Inflammatory macrophage treated with lipopolysaccharide for 4 hours (primary cell): ENCODE measurements at regions not wholly inside any gene's neighbourhood (a gene's known extent, or its start where the extent isn't known, plus 50 kb on each side); places are given as distances from the start of the nearest gene placed in this dataset.
"Not testable (repeated sequence)": the region's sequence is repeated elsewhere in the genome, so short reads cannot be mapped to it uniquely, and the experiment has no call there.

Experiments used
- DNase-seq: peaks from one replicate; pipeline ENCODE4 v3.0.0-alpha.2; 2020

DNA sequence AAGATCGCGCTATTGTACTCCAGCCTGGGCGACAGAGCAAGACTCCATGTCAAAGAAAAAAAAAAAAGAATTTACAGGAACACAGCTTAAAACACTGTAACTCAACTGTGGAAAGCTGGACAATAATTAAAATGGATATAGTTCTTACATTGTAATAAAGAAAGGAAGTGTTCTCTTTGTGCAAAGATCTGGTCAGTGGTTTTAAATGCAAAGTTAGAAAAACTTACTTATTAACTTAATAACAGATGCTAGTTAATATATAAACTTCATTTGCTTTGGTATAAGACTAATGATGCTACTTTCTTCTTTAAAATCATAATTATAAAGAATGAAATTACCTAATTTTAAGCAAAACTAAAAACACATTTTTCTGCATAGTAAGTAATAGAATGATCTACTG lies 2024.1 kb upstream of the TENM3 start:
- DNase-seq = no peak

DNA sequence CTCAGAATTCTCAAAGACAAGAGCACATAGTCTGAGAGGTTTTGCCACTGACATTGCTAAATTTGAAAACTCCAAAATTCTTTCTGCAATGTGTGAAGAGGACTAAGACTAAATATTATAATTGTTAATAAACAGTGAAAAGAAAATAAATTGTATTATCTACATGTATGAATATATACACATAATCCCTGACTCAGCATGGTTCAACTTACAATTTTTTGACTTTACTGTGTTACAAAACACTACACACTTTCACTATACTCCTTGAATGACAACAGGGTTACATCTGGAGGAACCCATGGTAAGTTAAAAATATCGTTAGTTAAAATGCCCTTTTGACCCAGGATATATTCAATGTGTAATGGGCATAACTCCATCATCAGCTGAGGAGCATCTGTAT lies 2017.2 kb upstream of the TENM3 start:
- no peak for DNase-seq

DNA sequence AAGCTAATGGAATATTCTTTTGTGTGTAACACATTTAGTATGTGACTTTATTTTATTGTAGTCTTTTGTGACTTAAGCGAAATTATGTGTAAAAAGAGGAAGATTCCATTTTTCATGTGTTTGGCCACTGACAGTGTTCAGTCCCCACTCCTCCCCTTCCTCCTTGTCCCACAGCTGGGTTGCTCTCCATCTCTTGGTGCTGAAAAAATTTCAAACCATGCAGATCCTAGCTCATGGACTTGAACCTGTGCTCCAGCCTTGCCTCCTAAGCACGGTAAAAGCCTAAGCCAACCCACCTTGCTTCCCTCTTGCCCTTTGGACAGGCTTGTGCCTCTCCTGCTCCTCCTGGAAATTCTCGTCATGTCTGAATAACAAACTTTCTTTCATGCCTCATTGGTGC lies 2008.5 kb upstream of the TENM3 start:
- no peak for DNase-seq

DNA sequence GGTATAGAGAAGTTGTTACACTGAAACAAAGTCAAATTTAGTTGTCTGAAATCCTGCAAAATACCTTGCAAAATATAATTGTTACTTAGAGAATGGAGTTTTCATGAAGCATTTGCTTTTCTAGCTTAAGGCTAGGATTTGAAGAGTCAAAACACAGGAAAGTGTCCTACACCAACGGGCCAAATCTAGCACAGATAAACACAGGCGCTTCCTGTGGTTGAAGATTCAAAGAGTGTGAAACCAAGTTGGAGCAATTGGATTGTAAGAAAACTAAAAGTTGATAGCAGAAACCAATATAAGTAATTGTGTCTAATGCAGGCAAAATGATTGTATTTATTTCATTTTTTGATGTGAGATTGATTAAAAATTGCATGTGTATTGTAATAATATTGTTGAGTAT lies 2002.5 kb upstream of the TENM3 start:
- no peak for DNase-seq

DNA sequence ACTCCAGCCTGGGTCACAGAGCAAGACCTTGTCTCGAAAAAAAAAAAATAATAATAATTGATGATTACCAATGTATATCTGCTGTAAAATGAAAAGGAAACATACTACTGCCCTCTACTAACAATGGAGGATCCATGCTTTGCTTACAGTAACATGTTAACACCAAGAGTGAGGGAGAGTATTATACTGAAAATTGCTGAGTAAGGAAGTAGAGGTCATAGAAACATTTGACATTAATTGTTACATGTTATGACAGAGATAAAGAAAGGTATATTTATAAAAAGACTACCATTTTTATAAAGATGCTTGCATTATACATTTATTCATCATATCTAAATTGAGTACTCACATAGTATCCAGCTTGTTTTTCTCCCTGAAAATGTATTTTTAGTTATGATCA lies 1989.8 kb upstream of the TENM3 start:
- no peak for DNase-seq

DNA sequence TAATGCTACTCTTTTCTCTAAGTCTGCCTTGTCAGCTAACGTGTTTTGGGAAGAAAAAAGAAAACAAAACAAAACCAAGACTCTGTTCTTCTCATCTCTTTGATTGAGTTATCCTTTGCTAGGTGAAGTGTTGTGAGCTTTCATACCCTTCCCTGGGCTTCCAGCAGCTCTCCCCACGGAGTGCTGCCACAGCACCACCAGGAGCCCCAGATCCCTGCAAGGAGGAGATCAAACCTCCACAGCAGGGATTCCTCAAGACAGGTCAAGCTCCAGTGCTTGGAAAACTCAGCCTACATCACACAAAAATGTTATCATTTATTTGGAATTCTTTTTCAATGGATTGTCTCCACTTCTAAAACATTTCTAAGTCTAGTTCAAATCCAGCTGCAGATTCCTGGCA lies 1981.9 kb upstream of the TENM3 start:
- DNase-seq = no peak

DNA sequence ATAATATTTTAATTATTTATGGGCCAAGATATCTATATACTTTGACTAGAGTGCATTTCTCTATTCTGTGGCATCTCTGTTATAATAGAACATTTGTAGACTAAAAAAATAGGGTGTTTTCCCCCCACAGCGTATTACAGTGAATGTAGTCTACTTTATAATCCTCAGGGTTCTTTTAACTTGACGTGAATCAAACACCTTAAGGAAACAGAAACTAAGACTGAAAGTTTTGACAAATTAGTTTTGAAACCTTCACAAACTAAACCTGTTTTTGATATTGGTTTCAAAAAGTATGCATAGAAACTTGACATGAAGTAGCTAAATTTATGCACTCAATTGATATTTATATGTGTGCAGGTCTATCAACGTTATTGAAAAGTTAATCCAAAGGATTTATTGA lies 1963.1 kb upstream of the TENM3 start:
- DNase-seq = no peak

DNA sequence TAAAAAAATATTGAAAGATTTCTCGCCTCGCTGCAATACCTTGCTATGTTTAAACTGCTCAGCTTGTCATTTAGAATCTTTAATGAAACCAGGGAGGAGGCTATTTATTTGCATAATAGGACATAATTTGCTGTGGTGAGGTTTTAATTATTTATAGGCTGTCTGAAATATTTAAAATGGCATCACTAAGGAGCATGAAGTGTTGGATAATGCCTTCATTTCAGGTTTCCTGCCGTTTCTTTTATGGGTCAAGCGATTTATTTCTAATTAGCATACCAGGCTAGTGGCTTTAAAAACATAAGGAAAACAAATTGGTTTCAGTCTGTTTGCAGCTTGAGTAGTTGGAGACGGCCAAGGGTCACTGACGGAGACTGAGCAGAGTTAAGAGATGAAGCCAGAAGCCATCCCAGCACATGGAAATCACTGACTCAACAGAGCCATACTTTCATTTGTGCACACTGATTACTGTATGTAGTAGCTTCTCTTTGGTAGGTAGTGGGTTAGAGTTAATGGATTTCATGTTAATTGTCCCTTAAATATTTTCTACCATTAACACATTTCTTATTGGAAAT lies 1962.4 kb upstream of the TENM3 start:
- DNase-seq = no peak

DNA sequence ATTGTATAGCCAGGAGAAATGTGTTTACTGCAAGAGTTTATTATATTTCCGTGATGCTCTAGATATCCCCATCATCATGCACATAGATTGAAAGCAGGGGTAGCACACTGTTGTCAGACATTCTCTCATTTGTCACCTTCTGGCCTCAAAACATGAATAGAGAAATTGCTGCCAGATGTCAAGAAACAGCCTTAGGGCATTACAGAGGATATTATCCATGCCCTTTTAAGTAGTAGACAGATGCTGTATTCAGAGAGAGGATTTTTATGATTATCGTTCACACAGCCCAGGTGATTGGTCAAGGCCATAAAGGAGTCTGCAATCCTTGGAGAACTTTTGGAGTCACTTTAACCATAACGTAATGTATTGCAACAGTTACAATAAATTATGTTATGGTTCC lies 1961.5 kb upstream of the TENM3 start:
- DNase-seq = no peak

DNA sequence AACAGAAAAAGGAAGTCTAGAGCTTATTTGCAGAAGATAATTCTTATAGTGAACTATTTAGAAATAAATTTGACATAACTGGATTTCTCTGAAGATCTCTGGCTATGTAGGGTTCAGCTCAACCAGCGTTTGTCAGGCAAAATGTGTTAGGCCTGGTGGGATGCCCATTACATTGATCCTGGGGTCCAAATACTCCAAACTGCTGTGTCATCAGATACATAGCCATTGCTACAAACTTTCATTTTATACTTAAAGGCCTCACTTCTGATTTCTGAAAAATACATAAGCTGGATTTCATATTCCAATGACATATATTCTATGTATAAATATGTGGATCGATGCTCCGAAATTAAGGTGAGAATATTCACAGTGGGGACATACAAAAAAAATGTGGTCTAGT lies 1958.9 kb upstream of the TENM3 start:
- no peak for DNase-seq

DNA sequence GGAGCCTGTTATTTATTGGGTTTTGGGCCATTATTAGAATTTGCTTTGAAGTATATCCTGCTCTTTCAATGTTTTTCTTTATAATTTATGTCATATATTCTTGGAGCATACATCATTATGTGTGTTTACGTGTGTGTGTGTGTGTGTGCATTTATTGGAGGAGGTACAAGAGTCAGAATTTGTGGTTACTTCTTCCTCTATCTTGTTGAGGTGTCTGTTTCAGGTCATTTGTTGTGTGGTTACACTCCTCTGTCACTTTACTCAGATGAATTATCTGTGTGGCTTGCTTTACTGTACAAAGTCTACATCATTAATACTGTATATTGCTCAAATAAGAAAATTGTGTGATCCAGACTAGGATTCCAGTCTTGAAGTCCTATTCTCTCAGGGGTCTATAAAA lies 1957.4 kb upstream of the TENM3 start:
- no peak for DNase-seq

DNA sequence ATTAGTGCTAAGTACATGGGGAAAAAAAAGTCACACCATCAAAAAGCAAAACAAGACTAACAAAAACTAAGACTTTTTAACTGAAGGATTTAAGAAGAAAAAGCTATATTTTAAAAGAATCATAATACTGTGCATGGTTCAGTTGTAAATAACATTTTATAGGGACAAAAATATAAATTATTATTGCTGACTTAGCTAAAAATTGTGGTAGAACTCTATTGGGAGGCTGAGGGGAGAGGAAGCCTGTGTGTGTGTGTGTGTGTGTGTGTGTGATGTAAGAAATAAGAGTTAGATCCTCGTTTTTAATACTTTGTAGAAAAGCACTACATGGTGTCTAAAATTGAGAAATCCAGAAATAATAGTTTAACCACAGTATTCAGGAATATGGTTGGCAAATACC lies 1950.9 kb upstream of the TENM3 start:
- DNase-seq = no peak

DNA sequence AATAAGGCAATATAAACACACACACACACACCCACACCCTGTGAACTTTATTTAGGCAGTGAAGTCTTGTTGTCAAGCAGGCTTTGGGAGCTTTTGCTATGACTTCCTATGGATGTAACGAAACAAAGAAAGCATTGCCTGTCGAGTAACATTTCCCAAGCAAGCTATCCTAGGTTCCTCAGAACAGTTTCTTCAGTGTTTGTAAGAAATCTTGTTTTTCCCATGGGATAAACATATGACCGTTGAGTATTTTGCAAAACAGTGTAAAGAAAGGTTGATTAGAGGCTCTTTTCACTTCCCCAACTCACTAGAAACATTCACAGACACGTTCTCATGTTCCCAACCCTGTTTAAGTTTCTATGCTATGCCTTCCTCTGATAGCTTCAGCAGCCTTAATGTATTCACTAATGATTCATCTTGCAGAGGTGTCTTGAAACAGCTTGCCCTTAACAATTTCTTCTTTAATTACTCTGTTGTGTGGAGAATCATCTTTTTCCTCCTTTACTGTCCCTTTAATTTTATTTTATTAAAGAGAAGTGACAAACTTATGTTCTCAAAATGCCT lies 1947.1 kb upstream of the TENM3 start:
- DNase-seq = no peak

DNA sequence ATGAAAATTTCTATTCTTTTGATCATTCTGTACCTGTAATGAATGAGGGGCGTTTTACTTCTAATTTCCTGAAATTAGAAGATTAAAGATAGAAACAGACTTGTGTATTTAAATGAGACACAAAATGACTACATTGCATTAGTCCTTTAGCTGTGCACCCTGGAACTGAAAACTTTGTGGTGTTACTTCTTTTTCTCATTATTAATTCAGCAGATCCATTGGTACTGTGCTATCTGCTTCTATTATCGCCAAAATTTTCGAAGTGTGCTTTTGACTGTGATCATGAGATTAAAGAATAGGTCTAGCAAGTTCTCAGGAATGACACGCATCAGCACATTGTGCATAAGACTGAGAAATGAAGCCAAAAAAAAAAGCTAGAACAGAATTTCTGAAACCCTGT lies 1938.9 kb upstream of the TENM3 start:
- no peak for DNase-seq

DNA sequence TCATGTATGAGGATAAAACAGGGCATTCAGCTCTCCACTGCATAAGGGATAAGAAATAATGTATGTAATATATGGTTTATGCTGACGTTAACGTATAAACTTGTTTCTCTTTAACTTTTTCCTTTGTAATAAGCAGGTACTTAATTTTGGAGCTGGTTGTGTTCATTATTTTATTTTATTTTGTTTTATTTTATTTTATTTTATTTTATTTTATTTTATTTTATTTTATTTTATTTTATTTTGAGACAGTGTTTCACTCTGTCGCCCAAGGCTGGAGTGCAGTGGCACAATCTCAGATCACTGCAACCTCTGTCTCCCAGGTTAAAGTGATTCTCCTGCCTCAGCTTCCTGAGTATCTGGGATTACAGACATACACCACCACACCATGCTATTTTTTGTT lies 1932.6 kb upstream of the TENM3 start:
- DNase-seq = no peak

DNA sequence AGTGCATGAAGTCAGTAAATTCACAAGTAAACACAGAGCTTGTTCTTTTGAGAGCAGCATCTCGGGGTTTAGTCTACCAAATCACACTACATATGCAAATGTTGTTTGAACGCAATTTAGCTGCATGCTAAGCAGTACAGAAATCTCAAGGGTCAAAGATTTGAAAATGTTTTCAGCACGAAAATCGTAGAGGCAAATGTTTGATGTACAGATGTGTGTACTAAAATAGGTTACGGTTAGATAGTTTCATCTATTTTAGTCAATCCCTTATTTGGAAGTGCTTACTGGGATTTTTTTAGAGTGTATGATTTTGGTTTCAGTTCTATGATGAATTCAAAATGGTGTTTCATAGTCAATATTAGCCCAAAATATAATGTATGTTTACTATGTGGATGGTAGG lies 1928.2 kb upstream of the TENM3 start:
- no peak for DNase-seq

DNA sequence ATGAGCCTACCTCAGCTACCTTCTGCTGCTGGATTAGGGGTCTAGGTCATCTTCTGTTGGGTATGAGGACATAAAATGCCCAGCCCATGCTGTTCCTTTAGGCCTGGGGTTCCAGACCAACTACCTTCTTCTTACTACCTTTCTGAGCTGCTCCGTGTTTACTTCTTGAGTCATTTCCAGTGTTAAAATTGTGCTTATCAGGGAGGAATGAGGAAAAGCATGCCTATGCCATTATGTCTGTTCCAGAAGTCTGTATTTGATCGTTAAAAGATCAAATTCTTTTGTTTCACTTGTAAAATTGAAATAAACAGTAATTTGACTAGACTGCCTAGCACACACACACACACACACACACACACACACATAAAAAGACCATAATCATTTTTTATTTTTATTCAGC lies 1912.7 kb upstream of the TENM3 start:
- no peak for DNase-seq

DNA sequence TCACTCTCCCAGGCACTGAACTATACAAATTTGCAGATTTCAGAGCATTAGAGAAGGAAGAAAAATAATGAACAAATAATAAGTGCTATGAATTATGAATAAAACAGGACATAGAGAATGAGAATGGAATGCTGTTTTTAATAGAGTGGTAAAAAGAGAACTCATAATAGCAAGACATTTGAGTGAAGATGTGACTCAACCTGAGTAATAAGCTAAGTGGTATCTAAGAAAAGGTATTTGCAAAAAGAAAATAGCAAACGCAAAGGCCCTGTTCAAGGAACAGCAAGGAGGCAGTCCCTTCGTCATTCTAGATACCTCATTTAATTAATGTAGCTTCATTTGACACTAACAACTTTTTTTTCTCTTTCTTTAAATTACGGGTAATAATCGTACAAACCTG lies 1910.0 kb upstream of the TENM3 start:
- DNase-seq = no peak

DNA sequence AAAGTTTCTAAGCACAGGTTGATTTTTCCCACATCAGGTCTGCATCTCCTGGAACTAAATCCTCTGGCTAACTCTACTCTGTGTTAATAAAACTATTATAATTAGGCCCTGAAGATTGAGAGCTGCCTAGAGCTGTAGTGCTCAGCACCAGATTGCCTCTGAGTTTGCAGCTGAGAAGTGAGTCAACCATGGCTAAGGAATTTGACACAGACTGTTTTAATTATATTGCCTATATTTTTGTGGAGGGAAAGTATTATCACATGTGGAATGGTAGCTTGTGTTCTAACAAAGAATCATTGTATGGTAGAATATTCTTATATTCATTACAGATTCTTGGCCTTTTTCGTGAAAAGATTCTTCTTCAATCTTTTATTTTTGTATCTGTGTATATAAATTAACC lies 1907.6 kb upstream of the TENM3 start:
- no peak for DNase-seq

DNA sequence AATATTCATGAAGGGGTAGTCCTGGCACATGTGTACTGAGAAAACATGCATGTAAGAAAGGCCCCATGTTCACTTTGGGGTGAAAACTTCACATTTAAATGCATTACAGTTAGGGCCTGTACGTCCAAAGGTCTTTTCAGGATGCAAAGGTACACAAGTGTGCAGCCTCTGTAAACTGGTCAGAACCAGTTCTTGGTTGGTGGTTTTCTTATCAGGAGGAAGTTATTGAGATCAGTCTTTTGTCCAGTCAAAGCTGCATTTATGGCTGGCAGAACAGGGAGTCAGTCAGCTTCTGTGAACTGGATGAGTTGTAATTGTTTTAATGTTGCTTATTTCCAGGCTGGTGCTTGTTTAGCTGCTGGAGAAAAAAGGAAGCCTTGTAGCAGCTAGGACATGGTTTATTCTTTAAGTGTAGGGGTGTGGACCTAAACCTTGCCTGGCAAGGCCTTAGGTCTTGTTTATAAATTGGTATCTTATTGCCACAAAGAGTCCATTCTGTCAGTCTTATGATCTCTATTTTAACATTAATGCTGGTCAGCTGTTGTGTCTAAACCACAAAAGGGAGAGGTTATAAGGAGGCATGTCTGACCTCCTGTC lies 1906.6 kb upstream of the TENM3 start:
- DNase-seq = no peak

DNA sequence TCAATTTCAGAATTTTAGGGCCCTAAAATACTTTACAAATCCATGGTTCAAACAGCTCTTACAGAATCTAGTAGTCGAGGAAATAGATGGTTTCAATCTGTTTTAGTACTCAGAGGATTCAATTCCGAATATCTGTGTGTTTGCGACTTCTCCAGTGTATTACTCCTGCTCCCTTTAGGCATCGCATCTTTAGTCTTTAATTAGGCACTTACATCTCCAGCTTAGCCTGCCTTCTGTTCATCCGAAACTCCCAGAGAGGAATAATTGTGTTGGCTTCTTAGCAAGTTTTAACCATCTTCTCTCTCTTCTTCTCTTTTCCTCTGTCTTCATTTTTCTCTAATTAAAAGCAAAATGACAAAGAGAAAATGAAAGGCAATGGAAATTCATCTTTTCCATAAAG lies 1901.3 kb upstream of the TENM3 start:
- no peak for DNase-seq

DNA sequence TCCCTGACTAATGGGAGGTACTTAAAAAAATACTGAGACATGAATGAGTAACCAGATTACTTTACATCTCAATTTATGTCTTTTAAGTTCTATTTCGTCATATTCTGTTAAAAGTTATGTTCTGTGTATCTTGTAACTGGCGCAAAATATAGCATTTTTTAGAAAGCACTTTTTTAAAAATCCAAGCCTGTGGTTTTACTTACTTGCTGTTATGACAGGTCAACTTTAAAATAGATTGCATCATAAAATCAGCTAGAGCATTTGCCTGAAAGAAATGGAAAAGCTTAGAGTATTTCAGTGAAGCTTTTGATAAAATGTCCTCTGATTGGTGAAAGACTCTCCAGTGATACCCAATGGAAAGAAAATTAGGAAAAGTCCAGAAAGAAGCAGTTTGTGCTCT lies 1892.3 kb upstream of the TENM3 start:
- no peak for DNase-seq

DNA sequence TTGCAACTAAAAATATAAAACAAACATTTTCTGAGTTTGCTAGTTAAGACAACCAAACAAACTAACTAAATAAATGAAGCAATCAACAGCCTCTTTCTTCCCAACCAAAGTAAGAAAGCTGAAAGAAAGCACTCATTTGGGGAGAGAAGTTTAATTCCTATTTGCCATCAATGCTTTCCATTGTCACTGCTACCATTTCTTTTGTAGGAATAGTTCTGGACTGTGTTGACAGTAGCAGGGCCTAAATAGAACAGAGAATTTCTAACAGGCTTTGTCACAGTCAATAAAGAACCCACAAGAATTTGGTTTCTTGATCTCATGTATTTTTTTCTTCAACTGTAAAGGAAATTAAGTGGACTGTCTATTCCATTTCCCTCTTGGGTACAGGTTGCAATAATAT lies 1886.4 kb upstream of the TENM3 start:
- DNase-seq = no peak

DNA sequence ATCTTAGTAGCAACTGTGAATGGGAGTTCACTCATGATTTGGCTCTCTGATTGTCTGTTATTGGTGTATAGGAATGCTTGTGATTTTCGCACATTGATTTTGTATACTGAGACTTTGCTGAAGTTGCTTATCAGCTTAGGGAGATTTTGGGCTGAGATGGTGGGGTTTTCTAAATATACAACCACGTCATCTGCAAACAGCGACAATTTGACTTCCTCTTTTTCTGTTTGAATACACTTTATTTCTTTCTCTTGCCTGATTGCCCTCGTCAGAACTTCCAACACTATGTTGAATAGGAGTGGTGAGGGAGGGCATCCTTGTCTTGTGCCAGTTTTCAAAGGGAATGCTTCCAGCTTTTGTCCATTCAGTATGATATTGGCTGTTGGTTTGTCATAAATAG lies 1883.1 kb upstream of the TENM3 start:
- DNase-seq = not testable (repeated sequence)

DNA sequence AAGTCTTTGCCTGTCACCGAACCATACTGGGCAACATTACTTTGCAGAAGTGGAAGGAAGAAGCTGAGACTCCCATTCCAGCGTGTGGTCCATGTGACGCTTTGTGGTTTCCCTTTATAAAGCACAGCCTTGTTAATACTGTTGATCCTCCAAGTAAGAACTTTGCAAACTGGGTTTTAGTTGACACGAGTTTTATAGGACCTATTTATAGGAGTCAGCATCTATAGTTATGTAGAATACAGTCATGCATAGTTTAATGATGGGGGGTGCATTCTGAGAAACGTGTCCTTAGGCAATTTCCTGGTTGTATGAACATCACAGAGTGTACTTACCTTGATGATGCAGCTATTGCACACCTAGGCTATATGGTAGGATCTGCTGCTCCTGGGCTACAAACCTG lies 1879.4 kb upstream of the TENM3 start:
- no peak for DNase-seq
